LNCAP (cell line): ENCODE measurements at regions not wholly inside any gene's neighbourhood (a gene's known extent, or its start where the extent isn't known, plus 50 kb on each side); places are given as distances from the start of the nearest gene placed in this dataset.

Experiments
- TF ChIP-seq, protein P1 (sequence below): fragments of 450-650 bp; IDR thresholded peaks from 2 replicates; pipeline ENCODE4 v1.5.1; 2017; ENCODE audit warnings: mild to moderate bottlenecking

DNA sequence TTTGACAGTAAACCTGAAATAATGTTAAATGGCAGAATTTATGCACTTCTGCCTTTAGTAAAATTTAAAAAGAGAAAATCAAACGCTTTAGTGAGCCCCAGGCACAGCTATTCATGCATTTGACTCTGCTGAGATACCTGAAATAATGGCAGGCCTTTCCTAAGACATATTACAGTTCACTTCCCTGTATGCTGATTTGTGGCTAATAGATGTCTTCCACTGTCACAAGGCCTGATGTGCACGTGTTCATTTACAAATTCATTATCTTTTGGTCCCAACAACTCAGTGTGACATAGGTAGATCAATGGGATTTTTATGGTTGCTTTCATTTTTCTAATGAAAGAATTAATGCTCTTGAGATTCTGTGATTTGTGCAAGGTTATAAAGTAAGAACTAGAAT lies 449.7 kb upstream of the RGS17 start:
- TF ChIP-seq, protein P1, sequence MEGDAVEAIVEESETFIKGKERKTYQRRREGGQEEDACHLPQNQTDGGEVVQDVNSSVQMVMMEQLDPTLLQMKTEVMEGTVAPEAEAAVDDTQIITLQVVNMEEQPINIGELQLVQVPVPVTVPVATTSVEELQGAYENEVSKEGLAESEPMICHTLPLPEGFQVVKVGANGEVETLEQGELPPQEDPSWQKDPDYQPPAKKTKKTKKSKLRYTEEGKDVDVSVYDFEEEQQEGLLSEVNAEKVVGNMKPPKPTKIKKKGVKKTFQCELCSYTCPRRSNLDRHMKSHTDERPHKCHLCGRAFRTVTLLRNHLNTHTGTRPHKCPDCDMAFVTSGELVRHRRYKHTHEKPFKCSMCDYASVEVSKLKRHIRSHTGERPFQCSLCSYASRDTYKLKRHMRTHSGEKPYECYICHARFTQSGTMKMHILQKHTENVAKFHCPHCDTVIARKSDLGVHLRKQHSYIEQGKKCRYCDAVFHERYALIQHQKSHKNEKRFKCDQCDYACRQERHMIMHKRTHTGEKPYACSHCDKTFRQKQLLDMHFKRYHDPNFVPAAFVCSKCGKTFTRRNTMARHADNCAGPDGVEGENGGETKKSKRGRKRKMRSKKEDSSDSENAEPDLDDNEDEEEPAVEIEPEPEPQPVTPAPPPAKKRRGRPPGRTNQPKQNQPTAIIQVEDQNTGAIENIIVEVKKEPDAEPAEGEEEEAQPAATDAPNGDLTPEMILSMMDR: no peak

DNA sequence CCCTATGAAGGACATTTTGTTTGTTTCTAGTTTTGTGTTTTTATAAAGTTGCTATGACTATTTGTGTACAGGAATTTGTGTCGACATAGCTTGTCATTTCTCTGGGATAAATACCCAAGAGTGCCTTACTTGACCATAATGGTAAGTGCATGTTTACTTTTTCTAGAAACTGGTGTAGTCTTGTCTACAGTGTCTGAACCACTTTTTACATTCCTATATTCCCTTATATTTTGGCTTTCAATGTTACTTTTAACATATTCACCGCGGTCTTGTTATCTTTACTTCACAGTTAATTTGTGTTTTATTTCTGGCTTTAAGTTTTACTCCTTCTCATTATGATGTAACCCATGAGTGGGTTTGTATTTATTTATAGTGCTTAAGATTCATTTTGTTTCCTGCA lies 444.4 kb upstream of the RGS17 start:
- TF ChIP-seq, protein P1: no peak

DNA sequence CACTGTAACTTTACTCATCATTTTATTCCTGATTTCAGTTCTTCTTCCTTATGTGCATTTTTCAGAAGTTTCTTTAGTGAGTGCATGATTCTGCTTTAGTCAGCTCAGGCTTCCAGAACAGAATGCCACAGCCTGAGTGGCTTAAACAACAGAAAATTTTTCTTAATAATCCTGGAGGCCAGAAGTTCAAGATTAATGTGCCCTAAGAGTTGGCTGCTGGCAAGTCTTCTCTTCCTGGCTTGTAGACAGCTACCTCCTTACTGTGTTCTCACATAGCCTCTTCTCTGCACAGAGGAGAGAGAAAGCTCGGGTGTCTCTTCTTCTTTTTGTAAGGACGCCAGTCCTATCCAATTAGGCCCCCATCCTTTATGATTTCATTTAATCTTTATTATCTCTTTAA lies 443.1 kb upstream of the RGS17 start:
- TF ChIP-seq, protein P1: no peak

DNA sequence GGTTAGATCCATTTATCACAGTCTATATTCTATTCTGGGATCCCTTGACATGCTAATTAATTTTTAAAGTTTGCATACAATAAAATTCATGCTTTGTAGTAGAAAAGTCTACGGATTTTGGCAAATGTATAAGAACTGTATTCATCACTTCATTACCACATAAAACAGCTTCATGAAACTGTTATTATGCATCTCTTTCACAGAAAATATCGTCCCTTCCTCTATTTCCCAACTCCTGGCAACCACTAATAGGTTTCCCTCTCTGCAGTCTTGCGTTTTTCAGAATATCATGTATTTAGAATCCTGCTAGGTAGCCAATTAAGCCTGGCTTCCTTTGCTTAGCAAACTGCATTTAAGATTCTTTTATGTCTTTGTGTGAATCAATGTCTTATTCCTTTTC lies 441.3 kb upstream of the RGS17 start:
- TF ChIP-seq, protein P1: no peak

DNA sequence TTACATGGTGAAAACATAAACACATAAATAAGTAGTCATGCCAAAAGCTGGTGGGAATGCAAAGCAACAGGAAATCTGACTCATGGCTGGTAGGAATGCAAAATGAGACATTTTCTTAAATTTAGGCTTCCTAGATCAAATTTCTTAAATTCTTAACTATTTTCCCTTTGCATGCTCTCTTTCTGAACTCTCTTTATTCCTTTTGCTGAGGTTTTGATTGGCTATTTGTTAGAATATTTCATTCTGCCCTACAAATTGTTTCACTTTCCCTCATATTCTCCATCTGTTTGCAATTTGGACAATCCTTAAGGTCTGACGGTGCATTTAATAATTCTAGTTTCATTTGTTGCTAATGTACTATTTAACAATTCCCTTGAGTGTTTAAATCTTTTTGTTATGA lies 437.5 kb upstream of the RGS17 start:
- TF ChIP-seq, protein P1: no peak

DNA sequence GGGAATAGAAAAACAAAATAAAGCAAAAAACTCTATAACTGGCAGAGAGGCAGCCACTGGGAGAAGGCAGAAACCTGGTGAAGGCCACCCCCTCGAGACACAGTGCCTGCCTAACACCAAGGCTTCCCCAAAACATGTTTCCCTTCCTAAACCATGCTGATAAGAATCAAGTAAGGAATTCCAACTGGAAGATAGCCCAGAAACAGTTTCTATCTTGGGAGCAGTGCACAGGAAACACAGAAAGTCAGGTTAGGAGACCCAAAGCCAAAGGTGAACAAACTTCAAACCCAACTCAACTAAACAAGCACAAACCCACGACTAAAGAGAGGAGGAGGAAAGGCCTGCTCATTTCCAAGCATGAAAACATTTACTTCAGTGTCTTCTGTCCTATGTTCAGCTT lies 433.7 kb upstream of the RGS17 start:
- TF ChIP-seq, protein P1: no peak

DNA sequence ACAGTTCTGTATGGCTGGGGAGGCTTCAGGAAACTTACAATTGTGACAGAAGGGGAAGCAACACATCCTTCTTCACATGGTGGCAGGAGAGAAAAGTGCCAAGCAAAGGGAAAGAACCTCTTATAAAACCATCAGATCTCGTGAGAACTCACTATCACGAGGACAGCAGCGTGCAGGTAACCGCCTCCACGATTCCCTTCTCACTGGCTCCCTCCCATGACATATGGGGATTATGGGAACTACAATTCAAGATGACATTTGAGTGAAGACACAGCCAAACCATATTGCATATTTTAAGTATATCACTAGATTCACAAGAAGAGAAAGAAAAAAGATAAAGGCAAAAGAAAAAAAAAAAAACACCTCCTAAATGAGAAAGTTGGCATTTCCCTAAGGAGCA lies 431.9 kb upstream of the RGS17 start:
- TF ChIP-seq, protein P1: no peak

DNA sequence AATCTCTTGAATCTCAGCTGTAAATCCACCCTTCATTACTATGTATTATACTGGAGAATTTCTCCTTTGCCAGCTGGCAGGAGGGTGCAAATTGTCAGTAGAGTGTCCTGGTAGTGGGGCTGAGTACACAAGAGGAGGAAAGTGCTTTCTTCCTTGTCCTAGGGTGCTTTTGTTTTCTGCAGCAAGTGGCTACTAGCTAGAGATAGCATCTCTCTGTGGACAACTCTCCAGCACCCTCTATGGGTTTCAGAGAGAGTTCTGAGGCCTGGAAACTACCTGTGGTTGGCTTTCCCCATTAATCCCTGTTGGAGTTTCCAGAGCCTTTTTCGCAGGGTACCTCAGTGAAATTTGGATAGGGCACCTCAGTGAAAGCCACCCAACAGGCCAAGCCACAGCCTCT lies 422.5 kb upstream of the RGS17 start:
- TF ChIP-seq, protein P1: 0 out of 2 replicates have a peak, but pooled peaks have one; percentile 8
